GM12878 (cell line): ENCODE measurements at regions not wholly inside any gene's neighbourhood (a gene's known extent, or its start where the extent isn't known, plus 50 kb on each side); places are given as distances from the start of the nearest gene placed in this dataset.

Source experiments
- ATAC-seq: fragments of 200-7000 bp; cut with Tn5 transposase; 3 replicates; pipeline ENCODE4 v1.9.1; 2020; ENCODE audit warnings: mild to moderate bottlenecking, moderate library complexity
- BruUV-seq: library from RNA; stranded (reverse); fragments of 400-500 nt; replicated peaks from 2 replicates; lab custom pipeline; 2021; lab: Mats Ljungman, UMichigan
- CTCF ChIA-PET: fragments of 300-600 bp; sonication (Branson Sonifier 250); formaldehyde crosslinking; extraction: SDS; loops from one replicate; lab custom pipeline; 2021; ENCODE audit warnings: inconsistent platforms; lab: Yijun Ruan, JAX
- POLR2A ChIA-PET: fragments of 350-600 bp; formaldehyde crosslinking; extraction: SDS; loops from one replicate; lab custom pipeline; 2021; ENCODE audit warnings: inconsistent platforms; lab: Charles Lee
- RAD21 ChIA-PET: fragments of 300-600 bp; sonication (Branson Sonifier 250); formaldehyde crosslinking; loops from one replicate; lab custom pipeline; 2023; ENCODE audit warnings: antibody characterized with exemption; ENCODE audit not compliant: unreplicated experiment; lab: Charles Lee
- SMC1A ChIA-PET: fragments of 300-600 bp; sonication (Branson Sonifier 250); formaldehyde crosslinking; loops from one replicate; lab custom pipeline; 2023; ENCODE audit not compliant: unreplicated experiment, uncharacterized antibody; lab: Charles Lee
- DNase-seq: peaks from one replicate; pipeline ENCODE4 v3.0.0-alpha.2; 2011; ENCODE audit warnings: low read depth, low spot score
- FAIRE-seq: peaks from 3 replicates; lab custom pipeline; 2011; peaks lifted over from hg19 to GRCh38; lab: Jason Lieb, UNC
- H2AFZ ChIP-seq: 2 replicates; pipeline ENCODE4 v1.6.0; 2011; ENCODE audit warnings: low read depth, low read length, control low read depth; ENCODE audit not compliant: control insufficient read depth
- H3K27ac ChIP-seq: 2 replicates; pipeline ENCODE4 v1.5.1; 2011; ENCODE audit warnings: control low read depth; ENCODE audit not compliant: control insufficient read depth, insufficient read depth
- H3K27me3 ChIP-seq, 2 experiments: replicated peaks in 1 of 2; 2 replicates each; pipeline versions ENCODE4 v1.6.0 to v1.6.1; 2011; ENCODE audit warnings: low read length in 1 of 2; ENCODE audit not compliant: control insufficient read depth in 2 of 2, insufficient read depth in 2 of 2
- H3K36me3 ChIP-seq, 2 experiments: 2 replicates each; pipeline ENCODE4 v1.5.1; 2011; ENCODE audit warnings: low read length in 1 of 2; ENCODE audit not compliant: control insufficient read depth in 2 of 2, insufficient read depth in 2 of 2
- H3K4me1 ChIP-seq: 2 replicates; pipeline ENCODE4 v1.6.1; 2011; ENCODE audit warnings: mild to moderate bottlenecking, low read length, moderate library complexity, mixed read lengths; ENCODE audit not compliant: control insufficient read depth, insufficient read depth
- H3K4me2 ChIP-seq: 2 replicates; pipeline ENCODE4 v1.6.0; 2011; ENCODE audit warnings: control low read depth; ENCODE audit not compliant: control insufficient read depth, insufficient read depth
- H3K4me3 ChIP-seq: fragments of 200-600 bp; sonication (generic); 2 replicates; pipeline ENCODE4 v1.5.1; 2016
- H3K79me2 ChIP-seq: 2 replicates; pipeline ENCODE4 v1.6.0; 2011; ENCODE audit warnings: low read length; ENCODE audit not compliant: control insufficient read depth, insufficient read depth
- H3K9ac ChIP-seq: 2 replicates; pipeline ENCODE4 v1.8.0; 2011; ENCODE audit warnings: low read length, control low read depth, mixed read lengths; ENCODE audit not compliant: control insufficient read depth, insufficient read depth
- H3K9me3 ChIP-seq: replicated peaks from 3 replicates; pipeline ENCODE4 v1.5.1; 2011; ENCODE audit warnings: mild to moderate bottlenecking, low read length; ENCODE audit not compliant: control insufficient read depth, insufficient read depth
- H4K20me1 ChIP-seq: 2 replicates; pipeline ENCODE4 v1.6.0; 2011; ENCODE audit not compliant: control insufficient read depth, insufficient read depth
- TCF7 ChIP-seq: IDR thresholded peaks from 2 replicates; pipeline ENCODE4 v1.6.1; 2014; ENCODE audit warnings: antibody characterized with exemption, borderline replicate concordance
- ZBTB33 ChIP-seq: fragments of 450-650 bp; IDR thresholded peaks from 2 replicates; pipeline ENCODE4 v1.6.1; 2017; ENCODE audit warnings: mild to moderate bottlenecking
- WGBS: methylation state at CpG from one replicate; pipeline ENCODE4 v1.1.6; 2016; ENCODE audit warnings: low lambda C conversion rate; ENCODE audit not compliant: insufficient replicate concordance, insufficient coverage; ENCODE audit errors: missing lambda C conversion rate; 5-methylcytosine and 5-hydroxymethylcytosine counted together
- in situ Hi-C: fragments of 300-500 bp; cut with MboI; formaldehyde crosslinking; loops from 9 replicates; pipeline ENCODE4 v1.14.3; 2018; ENCODE audit warnings: mixed read lengths
- intact Hi-C: fragments of 100-400 bp; cut with micrococcal nuclease; formaldehyde crosslinking; loops from one replicate; pipeline ENCODE4 v1.14.2; 2022; ENCODE audit not compliant: unreplicated experiment

GRCh38 chr13:100962585-100962984, 288.0 kb upstream of the TMTC4 start:
- Histone ChIP-seq H3K9ac (no peak overlapping the region), H3K4me3 (no peak overlapping the region), H3K79me2 (no peaks in the 10 kb centered on the region), H3K27me3 (no peaks in the 10 kb centered on the region), H3K4me2 (no peak overlapping the region), H4K20me1 (no peaks in the 10 kb centered on the region), H2AFZ (no peak overlapping the region), H3K27ac (no peak overlapping the region), H3K9me3 (no peaks in the 10 kb centered on the region), H3K36me3 (no peaks in the 10 kb centered on the region), H3K4me1 (no peaks in the 10 kb centered on the region)
- no peak for DNase-seq
- BruUV-seq, result no TSS peak
- 0% methylated on average over 2 of the region's 2 CpGs for WGBS
- no peak for FAIRE-seq
- intact Hi-C loops, result no loop called here
- ChIA-PET CTCF (no interaction called here), RAD21 (interaction anchor here (0.6 kb wide), 1 partner anchor 233 kb away, joined by 3 read pairs; no protein-coding TSS in a partner anchor), SMC1A (no interaction called here), POLR2A (no interaction called here)
- no peak for TF ChIP-seq TCF7
- in situ Hi-C loops, result no loop called here
- no peak for ATAC-seq

- Histone ChIP-seq H4K20me1 (no peaks in the 10 kb centered on the region), H3K9me3 (no peaks in the 10 kb centered on the region), H3K4me3 (no peak overlapping the region), H3K36me3 (no peaks in the 10 kb centered on the region), H3K27ac (no peak overlapping the region), H2AFZ (no peak overlapping the region), H3K27me3 (no peaks in the 10 kb centered on the region), H3K79me2 (no peaks in the 10 kb centered on the region), H3K4me1 (no peaks in the 10 kb centered on the region), H3K9ac (no peak overlapping the region), H3K4me2 (no peak overlapping the region)
- ChIA-PET POLR2A (no interaction called here), RAD21 (no interaction called here), CTCF (no interaction called here), SMC1A (no interaction called here)
- 26% methylated on average over 7 of the region's 7 CpGs for WGBS
- TF ChIP-seq ZBTB33, result no peak
- intact Hi-C loops (no loop called here), in situ Hi-C loops (no loop called here)
- no peak for FAIRE-seq
- no peak for ATAC-seq
- no peak for DNase-seq
- BruUV-seq, result no TSS peak
Measured at GRCh38 chr13:100961186-100961585, 286.6 kb upstream of the TMTC4 start.
